ENCODE measurements at regions not wholly inside any gene's neighbourhood (a gene's known extent, or its start where the extent isn't known, plus 50 kb on each side); places are given as distances from the start of the nearest gene placed in this dataset.

GRCh38 chr15:57767481-57767880, 61.0 kb downstream of the POLR2M start:
- Histone ChIP-seq H3K27ac (ENCODE audit: low read depth in 1 of 2, low read length in 2 of 2) (no peak overlapping the region), H3K79me2 (ENCODE audit: insufficient read depth, low read length) (no peaks in the 10 kb centered on the region), H3K4me1 (ENCODE audit: control insufficient read depth in 1 of 2, insufficient read depth in 2 of 2, low read length in 2 of 2) (peaks cover 0 to 8% of the 10 kb centered on the region in 2 donors), H3K36me3 (replicated peaks in 1 of 2; ENCODE audit: control insufficient read depth in 1 of 2, insufficient read depth in 2 of 2, low read length in 2 of 2) (no peaks in the 10 kb centered on the region), H2AFZ (ENCODE audit: insufficient read depth, low read depth, low read length, poor library complexity, severe bottlenecking) (no peak overlapping the region), H3K4me3 (replicated peaks in 1 of 3; ENCODE audit: low read depth in 2 of 3, low read length in 3 of 3) (no peak overlapping the region), H4K20me1 (ENCODE audit: insufficient read depth, low read length) (no peaks in the 10 kb centered on the region), H3K9me3 (replicated peaks in 1 of 2; ENCODE audit: control insufficient read depth in 1 of 2, insufficient read depth in 1 of 2, low read length in 2 of 2) (no peaks in the 10 kb centered on the region), H3K9ac (ENCODE audit: insufficient read depth, low read length, poor library complexity, severe bottlenecking) (no peak overlapping the region), H3K4me2 (replicated peaks; ENCODE audit: extremely low read depth, low read length, poor library complexity, severe bottlenecking) (no peak overlapping the region), H3K27me3 (ENCODE audit: control insufficient read depth in 2 of 2, insufficient read depth in 2 of 2, low read length in 2 of 2) (no peaks in the 10 kb centered on the region)
- peaks cover 1 to 10% (median 3%) of the 10 kb centered on the region in 3 donors for H3K27me3 Mint-ChIP-seq (ENCODE audit: low read depth in 3 of 3)
- H3K4me3 Mint-ChIP-seq: no peak overlapping the region
- H3K9me3 Mint-ChIP-seq: no peaks in the 10 kb centered on the region
- H3K36me3 Mint-ChIP-seq: no peaks in the 10 kb centered on the region
- WGBS (ENCODE audit: insufficient coverage): 50% methylated on average over 2 of the region's 2 CpGs
- DNase-seq: no peak
- TF ChIP-seq, protein P1, sequence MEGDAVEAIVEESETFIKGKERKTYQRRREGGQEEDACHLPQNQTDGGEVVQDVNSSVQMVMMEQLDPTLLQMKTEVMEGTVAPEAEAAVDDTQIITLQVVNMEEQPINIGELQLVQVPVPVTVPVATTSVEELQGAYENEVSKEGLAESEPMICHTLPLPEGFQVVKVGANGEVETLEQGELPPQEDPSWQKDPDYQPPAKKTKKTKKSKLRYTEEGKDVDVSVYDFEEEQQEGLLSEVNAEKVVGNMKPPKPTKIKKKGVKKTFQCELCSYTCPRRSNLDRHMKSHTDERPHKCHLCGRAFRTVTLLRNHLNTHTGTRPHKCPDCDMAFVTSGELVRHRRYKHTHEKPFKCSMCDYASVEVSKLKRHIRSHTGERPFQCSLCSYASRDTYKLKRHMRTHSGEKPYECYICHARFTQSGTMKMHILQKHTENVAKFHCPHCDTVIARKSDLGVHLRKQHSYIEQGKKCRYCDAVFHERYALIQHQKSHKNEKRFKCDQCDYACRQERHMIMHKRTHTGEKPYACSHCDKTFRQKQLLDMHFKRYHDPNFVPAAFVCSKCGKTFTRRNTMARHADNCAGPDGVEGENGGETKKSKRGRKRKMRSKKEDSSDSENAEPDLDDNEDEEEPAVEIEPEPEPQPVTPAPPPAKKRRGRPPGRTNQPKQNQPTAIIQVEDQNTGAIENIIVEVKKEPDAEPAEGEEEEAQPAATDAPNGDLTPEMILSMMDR (IDR thresholded peaks at IDR 0.05): no peak
- intact Hi-C loops (cut with micrococcal nuclease): no loop called here
- H3K4me1 Mint-ChIP-seq: peaks cover 13% of the 10 kb centered on the region
- H3K27ac Mint-ChIP-seq: no peak overlapping the region

- 100% methylated on average over 10 of the region's 12 CpGs for WGBS (ENCODE audit: insufficient coverage)
- intact Hi-C loops (cut with micrococcal nuclease): no loop called here
- H3K9me3 Mint-ChIP-seq: no peaks in the 10 kb centered on the region
- H3K36me3 ChIP-seq (replicated peaks in 1 of 2; ENCODE audit: control insufficient read depth in 1 of 2, insufficient read depth in 2 of 2, low read length in 2 of 2): no peaks in the 10 kb centered on the region
- H3K9me3 ChIP-seq (replicated peaks in 1 of 2; ENCODE audit: control insufficient read depth in 1 of 2, insufficient read depth in 1 of 2, low read length in 2 of 2): no peaks in the 10 kb centered on the region
- no peak overlapping the region for H2AFZ ChIP-seq (ENCODE audit: insufficient read depth, low read depth, low read length, poor library complexity, severe bottlenecking)
- no peak overlapping the region for H3K9ac ChIP-seq (ENCODE audit: insufficient read depth, low read length, poor library complexity, severe bottlenecking)
- H3K4me2 ChIP-seq (replicated peaks; ENCODE audit: extremely low read depth, low read length, poor library complexity, severe bottlenecking): no peak overlapping the region
- H3K27ac Mint-ChIP-seq: no peak overlapping the region
- no peak overlapping the region for H3K4me3 ChIP-seq (replicated peaks in 1 of 3; ENCODE audit: low read depth in 2 of 3, low read length in 3 of 3)
- H3K79me2 ChIP-seq (ENCODE audit: insufficient read depth, low read length): no peaks in the 10 kb centered on the region
- peaks cover 0 to 8% of the 10 kb centered on the region in 2 donors for H3K4me1 ChIP-seq (ENCODE audit: control insufficient read depth in 1 of 2, insufficient read depth in 2 of 2, low read length in 2 of 2)
- DNase-seq: no peak
- H3K27me3 Mint-ChIP-seq (ENCODE audit: low read depth in 3 of 3): peaks cover 0 to 4% (median 3%) of the 10 kb centered on the region in 3 donors
- H3K27ac ChIP-seq (ENCODE audit: low read depth in 1 of 2, low read length in 2 of 2): no peak overlapping the region
- H3K4me1 Mint-ChIP-seq: peaks cover 13% of the 10 kb centered on the region
- H3K4me3 Mint-ChIP-seq: no peak overlapping the region
- H4K20me1 ChIP-seq (ENCODE audit: insufficient read depth, low read length): no peaks in the 10 kb centered on the region
- no peaks in the 10 kb centered on the region for H3K36me3 Mint-ChIP-seq
- H3K27me3 ChIP-seq (ENCODE audit: control insufficient read depth in 2 of 2, insufficient read depth in 2 of 2, low read length in 2 of 2): no peaks in the 10 kb centered on the region
- TF ChIP-seq, protein P1 (IDR thresholded peaks at IDR 0.05): no peak
These were observed 62.8 kb downstream of the POLR2M start for GRCh38 chr15:57769266-57769665.
